Lung (tissue), 11 donors: ENCODE measurements at regions not wholly inside any gene's neighbourhood (a gene's known extent, or its start where the extent isn't known, plus 50 kb on each side); places are given as distances from the start of the nearest gene placed in this dataset.

Experiments
- ATAC-seq: fragments of 200-7000 bp; cut with Tn5 transposase; one replicate; pipeline ENCODE4 v1.9.1; 2020; ENCODE audit warnings: moderate number of reproducible peaks; ENCODE audit not compliant: insufficient read depth, low FRiP score
- DNase-seq, 3 donors: peaks; one replicate each; pipeline ENCODE4 v3.0.0-alpha.2; 2013 to 2017
- H3K27ac ChIP-seq, 2 donors: one replicate each; pipeline ENCODE4 v1.5.1; 2013; ENCODE audit warnings: mild to moderate bottlenecking in 2 of 2, moderate library complexity in 2 of 2, control low read depth in 1 of 2, inconsistent platforms in 1 of 2, low read depth in 1 of 2, low read length in 1 of 2
- H3K27me3 ChIP-seq, 3 donors: one replicate each; pipeline ENCODE4 v1.5.1; 2013; ENCODE audit warnings: low read length in 2 of 3; ENCODE audit not compliant: control insufficient read depth in 3 of 3, insufficient read depth in 3 of 3
- H3K36me3 ChIP-seq, 4 donors: one replicate each; pipeline ENCODE4 v1.5.1; 2013; ENCODE audit warnings: low read length in 4 of 4, mild to moderate bottlenecking in 1 of 4, moderate library complexity in 1 of 4; ENCODE audit not compliant: control insufficient read depth in 4 of 4, insufficient read depth in 4 of 4
- H3K4me1 ChIP-seq, 5 donors: one replicate each; pipeline ENCODE4 v1.5.1; 2013; ENCODE audit warnings: low read length in 5 of 5, mild to moderate bottlenecking in 2 of 5, moderate library complexity in 1 of 5; ENCODE audit not compliant: control insufficient read depth in 5 of 5, insufficient read depth in 5 of 5
- H3K4me3 ChIP-seq: one replicate; pipeline ENCODE4 v1.5.1; 2013; ENCODE audit warnings: mild to moderate bottlenecking, control low read depth, moderate library complexity
- H3K9ac ChIP-seq, 2 donors: one replicate each; pipeline ENCODE4 v1.5.1; 2013; ENCODE audit warnings: low read length in 2 of 2, control low read depth in 1 of 2; ENCODE audit not compliant: insufficient read depth in 1 of 2
- H3K9me3 ChIP-seq, 4 donors: one replicate each; pipeline ENCODE4 v1.5.1; 2013; ENCODE audit warnings: low read length in 3 of 4, mild to moderate bottlenecking in 1 of 4, moderate library complexity in 1 of 4; ENCODE audit not compliant: control insufficient read depth in 4 of 4, insufficient read depth in 3 of 4
- CTCF ChIP-seq: IDR thresholded peaks from 2 replicates; pipeline ENCODE4 v1.5.1; 2012; ENCODE audit warnings: mild to moderate bottlenecking; ENCODE audit errors: control extremely low read depth, extremely low read depth
- WGBS, 2 donors: extraction: QIAGEN DNeasy Blood & Tissue Kit; methylation state at CpG; one replicate each; pipeline ENCODE4 v1.1.7; 2013; 5-methylcytosine and 5-hydroxymethylcytosine counted together
- donor health status: control.
- donor health status: control.
- donor health status: Bipolar disorder and iron deficiency.
- donor health status: healthy.
- donor health status: DM: yes; HTN: yes; CAD: no.

GRCh38 chr6:97732045-97732444 lies 449.0 kb upstream of the MMS22L start:
- DNase-seq, result no peak
- H3K27me3 ChIP-seq, result no peaks in the 10 kb centered on the region
- no peak for TF ChIP-seq CTCF

DNA sequence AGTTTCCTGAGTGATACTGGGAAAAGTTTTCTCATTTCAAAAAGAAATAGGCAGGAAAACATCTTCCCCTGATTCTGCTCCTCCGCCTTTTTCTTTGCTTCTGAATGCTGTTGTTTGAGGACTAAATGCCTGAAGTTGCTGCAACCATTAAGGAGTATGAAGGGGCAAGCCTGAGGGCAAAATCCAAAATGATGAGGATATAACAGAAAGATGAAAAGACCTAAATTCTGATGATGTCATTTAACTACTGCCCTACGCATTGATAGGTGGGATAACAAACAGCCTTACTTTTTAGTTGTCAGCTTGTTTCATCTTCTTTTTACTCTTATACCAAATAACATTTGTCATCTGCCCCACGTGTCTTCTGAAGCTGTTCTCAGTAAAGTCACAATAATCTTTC lies 474.6 kb upstream of the MMS22L start:
- H3K9me3 ChIP-seq, result no peaks in the 10 kb centered on the region
- H3K27ac ChIP-seq, result no peak overlapping the region
- TF ChIP-seq CTCF, result no peak
- no peaks in the 10 kb centered on the region for H3K4me1 ChIP-seq
- DNase-seq, result no peak
- no peaks in the 10 kb centered on the region for H3K27me3 ChIP-seq
- WGBS, 2 donors, result 70 to 78% methylated on average over 3 of the region's 3 CpGs
- H3K36me3 ChIP-seq, result no peaks in the 10 kb centered on the region
- no peak overlapping the region for H3K9ac ChIP-seq
- no peak for ATAC-seq
- no peak overlapping the region for H3K4me3 ChIP-seq

More at GRCh38 chr6:97732045-97732444, 449.0 kb upstream of the MMS22L start:
- no peak overlapping the region for H3K4me3 ChIP-seq
- no peaks in the 10 kb centered on the region for H3K4me1 ChIP-seq
- no peak overlapping the region for H3K9ac ChIP-seq
- H3K9me3 ChIP-seq, result no peaks in the 10 kb centered on the region
- ATAC-seq, result no peak
- 61 to 79% methylated on average over 3 of the region's 3 CpGs for WGBS, 2 donors
- H3K36me3 ChIP-seq, result no peaks in the 10 kb centered on the region
- no peak overlapping the region for H3K27ac ChIP-seq

GRCh38 chr6:97765461-97765860 lies 482.4 kb upstream of the MMS22L start:
- H3K4me1 ChIP-seq, result no peaks in the 10 kb centered on the region
- H3K27ac ChIP-seq, result no peak overlapping the region
- 56 to 66% methylated on average over 1 of the region's 1 CpG for WGBS, 2 donors
- no peak for DNase-seq
- no peak for TF ChIP-seq CTCF
- no peak overlapping the region for H3K4me3 ChIP-seq
- no peaks in the 10 kb centered on the region for H3K27me3 ChIP-seq
- no peak overlapping the region for H3K9ac ChIP-seq
- no peak for ATAC-seq
- H3K9me3 ChIP-seq, result no peaks in the 10 kb centered on the region
- H3K36me3 ChIP-seq, result no peaks in the 10 kb centered on the region

DNA sequence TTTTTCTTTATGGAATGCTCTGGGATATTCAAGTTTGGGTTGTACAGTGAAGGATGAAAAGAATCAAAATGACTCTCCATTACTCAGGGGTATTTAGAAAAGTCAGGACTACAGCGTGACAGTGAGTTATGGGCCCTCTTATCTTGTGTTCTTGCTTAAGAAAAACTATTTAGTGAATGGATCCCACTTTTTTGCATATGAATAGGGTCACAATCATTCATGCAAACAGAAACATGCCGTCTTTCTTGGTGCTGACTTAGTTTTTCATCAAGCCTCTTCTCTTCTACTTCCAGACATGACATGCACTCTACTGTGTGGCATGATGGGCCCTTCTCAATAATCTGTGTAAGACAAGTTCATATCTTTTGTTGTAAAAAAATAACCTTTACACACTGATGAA lies 488.4 kb upstream of the MMS22L start:
- TF ChIP-seq CTCF, result no peak

More for the DNA sequence above, 488.4 kb upstream of the MMS22L start:
- 44 to 45% methylated on average over 2 of the region's 2 CpGs for WGBS, 2 donors
- peaks cover 0 to 2% (median 0%) of the 10 kb centered on the region in 4 donors for H3K9me3 ChIP-seq
- DNase-seq, result no peak
- H3K27me3 ChIP-seq, result no peaks in the 10 kb centered on the region
- H3K9ac ChIP-seq, result no peak overlapping the region
- H3K36me3 ChIP-seq, result no peaks in the 10 kb centered on the region
- no peak overlapping the region for H3K4me3 ChIP-seq
- no peak overlapping the region for H3K27ac ChIP-seq
- no peak for ATAC-seq
- no peaks in the 10 kb centered on the region for H3K4me1 ChIP-seq
